HL-60 (cell line): ENCODE measurements at regions not wholly inside any gene's neighbourhood (a gene's known extent, or its start where the extent isn't known, plus 50 kb on each side); places are given as distances from the start of the nearest gene placed in this dataset.

ENCODE experiments used
- GABPA ChIP-seq: IDR thresholded peaks from 2 replicates; pipeline ENCODE4 v1.6.1; 2012; ENCODE audit warnings: low read depth
- SPI1 ChIP-seq: IDR thresholded peaks from 2 replicates; pipeline ENCODE4 v1.6.1; 2012; ENCODE audit warnings: low read depth, mild to moderate bottlenecking, borderline replicate concordance
- TF ChIP-seq, protein P1 (sequence below): IDR thresholded peaks from one replicate; pipeline ENCODE4 v1.5.1; 2011; ENCODE audit warnings: low read length, control low read depth, inconsistent platforms; ENCODE audit not compliant: insufficient read depth

DNA sequence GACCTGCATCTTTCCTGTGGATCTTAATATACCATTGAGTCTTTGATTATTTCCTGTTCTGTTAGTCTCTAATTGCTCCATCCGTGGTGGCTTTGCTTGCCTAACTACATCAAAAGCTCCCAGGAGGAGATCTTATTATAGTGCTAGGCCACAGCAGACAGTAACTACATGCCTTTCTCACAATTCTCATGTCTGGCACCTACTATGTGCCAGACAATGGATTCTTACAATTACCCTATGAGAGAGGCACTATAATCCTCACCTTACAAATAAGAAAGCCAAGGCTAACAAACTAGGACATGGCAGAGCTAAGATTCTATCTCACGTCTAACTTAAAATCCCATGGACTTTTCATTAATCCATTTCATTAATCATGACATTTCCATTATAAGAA is 70.3 kb upstream of the TARS1 start:
- TF ChIP-seq, protein P1, sequence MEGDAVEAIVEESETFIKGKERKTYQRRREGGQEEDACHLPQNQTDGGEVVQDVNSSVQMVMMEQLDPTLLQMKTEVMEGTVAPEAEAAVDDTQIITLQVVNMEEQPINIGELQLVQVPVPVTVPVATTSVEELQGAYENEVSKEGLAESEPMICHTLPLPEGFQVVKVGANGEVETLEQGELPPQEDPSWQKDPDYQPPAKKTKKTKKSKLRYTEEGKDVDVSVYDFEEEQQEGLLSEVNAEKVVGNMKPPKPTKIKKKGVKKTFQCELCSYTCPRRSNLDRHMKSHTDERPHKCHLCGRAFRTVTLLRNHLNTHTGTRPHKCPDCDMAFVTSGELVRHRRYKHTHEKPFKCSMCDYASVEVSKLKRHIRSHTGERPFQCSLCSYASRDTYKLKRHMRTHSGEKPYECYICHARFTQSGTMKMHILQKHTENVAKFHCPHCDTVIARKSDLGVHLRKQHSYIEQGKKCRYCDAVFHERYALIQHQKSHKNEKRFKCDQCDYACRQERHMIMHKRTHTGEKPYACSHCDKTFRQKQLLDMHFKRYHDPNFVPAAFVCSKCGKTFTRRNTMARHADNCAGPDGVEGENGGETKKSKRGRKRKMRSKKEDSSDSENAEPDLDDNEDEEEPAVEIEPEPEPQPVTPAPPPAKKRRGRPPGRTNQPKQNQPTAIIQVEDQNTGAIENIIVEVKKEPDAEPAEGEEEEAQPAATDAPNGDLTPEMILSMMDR: no peak
- TF ChIP-seq GABPA: no peak
- no peak for TF ChIP-seq SPI1
